IPS-20b (cell line): ENCODE measurements at regions not wholly inside any gene's neighbourhood (a gene's known extent, or its start where the extent isn't known, plus 50 kb on each side); places are given as distances from the start of the nearest gene placed in this dataset.

ENCODE experiments used
- H3K27ac ChIP-seq: one replicate; pipeline ENCODE4 v1.5.1; 2013; ENCODE audit warnings: low read length
- H3K27me3 ChIP-seq: 2 replicates; pipeline ENCODE4 v1.6.1; 2013; ENCODE audit warnings: mild to moderate bottlenecking, low read length, inconsistent platforms; ENCODE audit not compliant: insufficient read depth
- H3K36me3 ChIP-seq: 2 replicates; pipeline ENCODE4 v1.6.1; 2013; ENCODE audit warnings: low read depth, mild to moderate bottlenecking, inconsistent platforms, low read length, moderate library complexity; ENCODE audit not compliant: insufficient read depth
- H3K4me1 ChIP-seq: 2 replicates; pipeline ENCODE4 v1.6.1; 2013; ENCODE audit warnings: mild to moderate bottlenecking, control low read depth, inconsistent platforms, low read length, moderate library complexity; ENCODE audit not compliant: insufficient read depth
- H3K4me3 ChIP-seq: 2 replicates; pipeline ENCODE4 v1.5.1; 2013; ENCODE audit warnings: mild to moderate bottlenecking, low read length, inconsistent platforms
- H3K9ac ChIP-seq: 2 replicates; pipeline ENCODE4 v1.6.1; 2013; ENCODE audit warnings: low read depth, mild to moderate bottlenecking, inconsistent platforms, low read length, moderate library complexity
- H3K9me3 ChIP-seq: 2 replicates; pipeline ENCODE4 v1.6.1; 2013; ENCODE audit warnings: mild to moderate bottlenecking, low read depth, low read length, inconsistent platforms; ENCODE audit not compliant: insufficient read depth

DNA sequence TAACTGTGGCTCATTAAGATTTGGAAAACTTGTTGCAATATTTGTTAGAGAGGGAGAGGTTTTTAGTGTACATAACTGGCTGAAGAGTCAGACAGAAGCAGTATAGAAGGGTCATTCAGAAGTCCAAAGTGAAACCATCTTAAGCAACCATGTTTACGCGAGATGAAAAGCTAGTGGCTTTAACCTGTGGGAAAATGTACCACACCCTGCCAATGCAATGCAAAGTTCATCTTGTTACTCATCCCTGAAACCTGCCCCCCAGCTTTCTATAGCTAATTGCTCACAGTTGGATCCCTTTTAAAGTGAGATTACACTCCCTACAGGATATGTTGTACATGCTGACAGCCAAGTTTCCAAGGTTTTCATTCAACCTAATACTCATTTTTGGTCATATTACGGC lies 96.7 kb upstream of the RAPGEF2 start:
- Histone ChIP-seq H3K27me3 (peaks cover 11% of the 10 kb centered on the region), H3K9me3 (no peaks in the 10 kb centered on the region), H3K4me3 (no peak overlapping the region), H3K36me3 (no peaks in the 10 kb centered on the region), H3K9ac (no peak overlapping the region), H3K27ac (no peak overlapping the region), H3K4me1 (peaks cover 4% of the 10 kb centered on the region; the same call in 1 of the 2 replicates)

DNA sequence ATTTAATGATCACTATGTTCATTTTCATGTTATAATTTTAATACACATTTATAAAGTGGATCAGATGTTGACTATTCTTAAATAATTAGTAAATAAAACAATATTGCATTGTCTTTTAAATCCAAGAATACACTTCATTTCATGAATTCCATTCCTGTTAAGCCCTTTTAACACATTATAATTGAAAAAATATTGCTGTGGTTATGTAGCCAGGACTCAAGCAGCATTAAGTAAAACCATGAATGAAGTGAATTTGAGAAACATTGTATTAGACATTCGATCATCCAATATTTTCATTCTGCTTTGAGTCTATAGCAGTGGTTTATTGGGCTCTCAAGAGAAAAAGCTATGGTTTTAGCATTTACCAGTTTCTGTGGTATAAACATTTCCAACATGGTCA lies 94.2 kb upstream of the RAPGEF2 start:
- Histone ChIP-seq H3K9ac (no peak overlapping the region), H3K27ac (no peak overlapping the region), H3K36me3 (no peaks in the 10 kb centered on the region), H3K4me3 (no peak overlapping the region), H3K27me3 (peaks cover 11% of the 10 kb centered on the region), H3K4me1 (peaks cover 4% of the 10 kb centered on the region; the same call in 1 of the 2 replicates), H3K9me3 (no peaks in the 10 kb centered on the region)

DNA sequence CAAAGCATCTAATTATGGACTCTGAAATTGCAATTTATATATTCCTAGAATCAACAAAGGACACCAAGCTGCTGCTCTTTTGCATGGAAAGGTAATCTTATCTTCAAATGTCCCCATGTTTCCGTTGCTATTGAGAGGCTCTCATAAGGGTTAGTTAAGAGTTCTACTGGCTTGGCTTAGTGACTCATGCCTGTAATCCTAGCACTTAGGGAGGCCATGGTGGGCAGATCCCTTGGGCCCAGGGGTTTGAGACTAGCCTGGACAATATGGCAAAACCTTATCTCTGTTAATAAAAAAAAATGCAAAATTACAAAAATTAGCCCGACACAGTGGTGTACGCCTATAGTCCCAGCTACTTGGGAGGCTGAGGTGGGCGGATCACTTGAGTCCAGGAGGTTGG lies 93.4 kb upstream of the RAPGEF2 start:
- Histone ChIP-seq H3K27ac (no peak overlapping the region), H3K4me3 (no peak overlapping the region), H3K36me3 (no peaks in the 10 kb centered on the region), H3K4me1 (peaks cover 4% of the 10 kb centered on the region; the same call in 1 of the 2 replicates), H3K27me3 (peaks cover 11% of the 10 kb centered on the region), H3K9ac (no peak overlapping the region), H3K9me3 (no peaks in the 10 kb centered on the region)

DNA sequence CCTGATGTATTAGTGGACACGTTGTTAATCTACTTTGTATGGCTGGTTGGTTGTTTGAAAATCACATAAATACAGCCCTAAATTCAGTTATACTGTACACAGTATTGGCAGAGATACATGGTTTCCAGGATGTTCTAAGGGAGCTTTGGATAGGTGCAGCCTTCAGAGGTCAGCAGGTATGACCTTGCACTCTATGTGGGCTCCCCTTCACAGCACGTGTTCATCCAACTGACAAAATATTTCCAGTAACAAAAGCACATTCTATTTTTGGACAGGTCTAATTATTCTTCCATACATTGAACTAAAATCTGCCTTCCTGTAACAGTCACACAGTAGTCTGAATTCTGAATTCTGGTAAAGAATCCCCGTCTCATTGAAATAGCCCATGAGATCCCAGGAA lies 92.8 kb upstream of the RAPGEF2 start:
- no peak overlapping the region for H3K9ac ChIP-seq
- peaks cover 11% of the 10 kb centered on the region for H3K27me3 ChIP-seq

DNA sequence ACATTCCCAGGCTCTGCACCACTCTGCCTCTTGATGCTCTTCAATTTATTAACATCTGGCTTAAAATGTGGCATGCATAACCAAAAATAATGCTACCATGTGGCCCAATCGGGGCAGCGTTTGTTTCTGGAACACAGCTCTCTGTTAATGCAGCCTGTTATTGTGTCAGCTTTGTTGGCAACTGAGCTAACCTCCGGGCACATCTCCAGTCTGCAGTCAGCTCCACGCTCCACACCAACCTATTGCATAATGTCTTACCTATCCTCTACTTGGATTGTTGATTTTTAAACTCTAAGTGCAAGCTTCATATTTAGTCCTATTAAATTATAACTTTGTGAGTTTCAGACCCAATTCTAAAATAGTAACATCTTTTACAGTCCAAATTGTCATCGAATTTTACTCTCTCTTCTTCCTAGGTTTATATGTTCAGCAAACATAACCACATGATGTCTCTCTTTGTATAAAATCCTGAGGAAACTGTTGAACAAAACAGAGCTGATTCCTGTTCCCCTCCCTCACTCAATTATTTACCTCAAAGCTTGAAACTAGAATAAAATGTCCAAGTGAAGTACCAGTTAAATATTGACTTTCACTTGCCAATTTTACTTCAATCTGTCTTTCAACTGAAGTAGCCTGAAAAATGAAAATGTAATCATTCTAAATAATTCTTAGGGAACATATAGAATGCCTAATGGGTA lies 92.2 kb upstream of the RAPGEF2 start:
- H3K9ac ChIP-seq = no peak overlapping the region
- H3K27ac ChIP-seq = no peak overlapping the region
- H3K9me3 ChIP-seq = no peaks in the 10 kb centered on the region
- H3K4me3 ChIP-seq = no peak overlapping the region
- peaks cover 11% of the 10 kb centered on the region for H3K27me3 ChIP-seq
- H3K4me1 ChIP-seq = peaks cover 8% of the 10 kb centered on the region; the same call in 1 of the 2 replicates
- H3K36me3 ChIP-seq = no peaks in the 10 kb centered on the region

More for the DNA sequence above, 92.8 kb upstream of the RAPGEF2 start:
- Histone ChIP-seq H3K9me3 (no peaks in the 10 kb centered on the region), H3K36me3 (no peaks in the 10 kb centered on the region), H3K4me1 (peaks cover 5% of the 10 kb centered on the region; the same call in 1 of the 2 replicates), H3K27ac (no peak overlapping the region), H3K4me3 (no peak overlapping the region)

DNA sequence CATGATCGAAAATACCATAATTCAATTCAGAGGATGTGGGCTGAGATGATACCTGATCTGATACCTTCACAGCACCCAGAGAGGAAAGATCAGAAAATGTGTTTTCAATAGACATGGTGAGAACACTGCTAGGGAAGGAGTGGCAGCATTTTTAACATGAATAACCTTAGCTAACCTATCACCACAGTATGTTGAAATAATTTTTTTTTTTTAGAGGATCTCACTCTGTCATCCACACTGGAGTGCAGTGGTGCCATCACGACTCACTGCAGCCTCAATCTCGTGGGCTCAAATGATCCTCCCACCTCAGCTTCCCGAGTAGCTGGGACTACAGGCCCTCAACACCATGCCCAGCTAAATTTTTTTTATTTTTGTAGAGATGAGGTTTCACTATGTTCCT lies 90.5 kb upstream of the RAPGEF2 start:
- Histone ChIP-seq H3K36me3 (no peaks in the 10 kb centered on the region), H3K4me3 (no peak overlapping the region), H3K27ac (no peak overlapping the region), H3K27me3 (peaks cover 8% of the 10 kb centered on the region), H3K9me3 (no peaks in the 10 kb centered on the region), H3K4me1 (peaks cover 19% of the 10 kb centered on the region; the same call in 1 of the 2 replicates), H3K9ac (no peak overlapping the region)

DNA sequence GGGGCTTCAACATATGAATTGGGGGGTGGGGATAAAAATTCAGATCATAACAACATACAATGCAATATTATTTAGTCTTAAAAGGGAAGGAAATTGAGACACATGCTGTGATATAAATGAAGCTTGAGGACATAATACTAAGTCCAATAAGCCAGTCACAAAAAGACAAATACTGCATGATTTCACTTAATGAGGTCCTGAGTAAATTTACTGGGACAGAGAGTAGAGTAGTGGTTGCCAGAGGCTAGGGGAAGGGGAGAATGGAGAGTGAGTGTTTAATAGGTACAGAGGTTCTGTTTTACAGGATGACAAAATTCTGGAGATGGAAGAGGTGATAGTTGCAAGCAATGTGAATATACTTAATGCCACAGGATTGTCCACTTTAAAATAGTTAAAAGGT lies 89.2 kb upstream of the RAPGEF2 start:
- Histone ChIP-seq H3K36me3 (no peaks in the 10 kb centered on the region), H3K4me1 (peaks cover 19% of the 10 kb centered on the region; the same call in 1 of the 2 replicates), H3K4me3 (no peak overlapping the region), H3K9me3 (no peaks in the 10 kb centered on the region), H3K9ac (no peak overlapping the region), H3K27ac (no peak overlapping the region), H3K27me3 (peaks cover 14% of the 10 kb centered on the region)

DNA sequence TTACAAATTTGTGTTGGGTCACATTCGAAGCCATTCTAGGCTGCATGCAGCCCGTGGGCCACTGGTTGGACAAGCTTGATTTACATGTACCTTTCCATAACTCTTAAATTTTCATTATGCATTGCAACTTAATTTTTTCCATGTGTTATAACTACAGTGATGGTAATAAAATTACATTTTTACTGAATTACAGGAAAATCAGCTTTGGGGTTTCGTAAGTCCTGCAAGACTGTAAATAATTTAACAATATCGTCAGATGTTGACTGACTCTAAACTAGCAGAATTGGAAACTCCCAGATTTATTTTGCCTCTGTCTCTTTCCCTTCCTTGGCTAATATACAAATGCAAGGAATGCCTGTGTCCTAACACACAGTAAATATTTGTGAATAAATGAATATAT lies 88.0 kb upstream of the RAPGEF2 start:
- Histone ChIP-seq H3K27ac (no peak overlapping the region), H3K27me3 (peaks cover 14% of the 10 kb centered on the region), H3K9me3 (no peaks in the 10 kb centered on the region), H3K9ac (no peak overlapping the region), H3K4me3 (no peak overlapping the region), H3K36me3 (no peaks in the 10 kb centered on the region), H3K4me1 (peaks cover 19% of the 10 kb centered on the region; the same call in 1 of the 2 replicates)

DNA sequence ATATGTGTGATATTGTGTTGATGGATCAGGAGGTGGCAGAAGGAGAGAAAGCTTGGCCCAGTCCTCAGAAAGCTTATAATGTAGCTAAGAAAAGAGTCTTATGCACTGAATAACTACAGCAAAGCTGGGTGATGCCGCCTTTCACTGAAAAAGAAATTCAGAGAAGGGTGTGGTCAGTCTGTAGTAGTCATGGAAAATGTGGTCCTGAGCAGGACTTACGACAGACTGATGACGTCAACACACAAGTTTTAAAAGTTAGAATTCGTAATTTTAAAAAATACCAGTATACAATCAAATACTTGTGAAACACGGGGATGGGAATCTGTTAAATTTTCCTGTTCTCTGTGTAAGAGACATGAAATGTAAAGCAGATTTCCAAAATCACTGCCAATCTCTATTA lies 87.0 kb upstream of the RAPGEF2 start:
- no peak overlapping the region for H3K9ac ChIP-seq
- H3K36me3 ChIP-seq = no peaks in the 10 kb centered on the region
- H3K4me1 ChIP-seq = peaks cover 15% of the 10 kb centered on the region; the same call in 1 of the 2 replicates
- no peaks in the 10 kb centered on the region for H3K9me3 ChIP-seq
- H3K4me3 ChIP-seq = 0 out of 2 replicates have a peak overlapping the region, but pooled peaks have one; percentile 13
- peaks cover 14% of the 10 kb centered on the region for H3K27me3 ChIP-seq
- no peak overlapping the region for H3K27ac ChIP-seq

DNA sequence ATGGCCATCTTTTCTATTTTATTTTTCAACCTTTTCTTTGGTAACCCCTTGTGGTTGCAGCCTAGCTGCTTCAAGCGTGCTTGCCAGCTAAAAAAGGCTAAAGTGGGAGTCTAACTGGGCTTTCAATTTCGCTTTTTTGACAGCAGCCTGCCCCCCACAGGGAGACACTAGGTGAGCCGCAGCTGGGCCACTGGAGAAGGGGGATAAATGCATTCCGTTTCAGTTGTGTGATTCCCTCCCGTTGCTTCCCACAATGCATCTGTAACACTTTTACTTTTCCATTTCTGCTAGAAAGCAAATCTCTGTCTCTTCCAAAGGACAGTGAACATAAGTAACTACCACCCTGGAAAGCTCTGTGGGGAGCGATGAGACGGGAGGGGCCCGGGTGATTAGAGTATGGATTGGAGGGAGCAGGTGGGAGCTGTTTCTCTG lies 86.3 kb upstream of the RAPGEF2 start:
- Histone ChIP-seq H3K9ac (no peak overlapping the region), H3K36me3 (no peaks in the 10 kb centered on the region), H3K27ac (no peak overlapping the region), H3K9me3 (no peaks in the 10 kb centered on the region), H3K4me1 (peaks cover 20% of the 10 kb centered on the region; the same call in 1 of the 2 replicates), H3K27me3 (peaks cover 14% of the 10 kb centered on the region), H3K4me3 (peak overlapping the region; percentile 13; the same call in 1 of the 2 replicates)

DNA sequence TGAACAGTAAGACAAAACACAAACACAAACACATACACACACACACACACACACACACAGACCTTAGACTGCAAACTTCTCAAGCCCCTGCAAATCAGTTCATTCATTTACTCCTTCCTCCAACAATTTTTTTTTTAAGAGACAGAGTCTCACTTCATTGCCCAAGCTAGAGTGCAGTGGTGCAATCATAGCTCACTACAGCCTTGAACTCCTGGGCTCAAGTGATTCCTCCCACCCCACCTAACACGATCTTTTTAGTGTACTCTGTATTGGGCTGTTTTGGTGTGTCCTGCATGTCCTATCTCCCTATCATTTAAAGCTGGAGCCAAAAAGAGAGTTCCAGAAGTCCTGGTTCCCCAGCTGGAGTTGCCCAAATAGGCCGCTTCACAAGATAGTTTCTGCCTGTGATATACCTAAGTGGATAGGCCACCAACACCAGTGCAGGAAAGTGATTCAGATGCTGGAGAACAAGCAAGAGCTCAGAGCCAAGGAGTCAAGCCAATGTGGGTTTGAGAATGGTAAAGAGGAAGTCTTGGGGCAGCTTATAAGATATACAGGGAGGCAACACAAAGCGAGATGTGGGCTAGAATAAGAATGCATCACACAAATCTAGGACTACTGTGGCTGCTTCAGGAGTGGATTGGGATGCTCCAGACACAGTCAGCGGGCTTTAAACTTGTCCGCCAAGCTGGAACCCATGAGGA lies 85.4 kb upstream of the RAPGEF2 start:
- no peak overlapping the region for H3K9ac ChIP-seq
- H3K27ac ChIP-seq = no peak overlapping the region
- H3K4me1 ChIP-seq = peaks cover 20% of the 10 kb centered on the region; the same call in 1 of the 2 replicates
- no peaks in the 10 kb centered on the region for H3K9me3 ChIP-seq
- H3K4me3 ChIP-seq = no peak overlapping the region
- H3K36me3 ChIP-seq = no peaks in the 10 kb centered on the region
- peaks cover 14% of the 10 kb centered on the region for H3K27me3 ChIP-seq
